HepG2 (cell line): ENCODE measurements at regions not wholly inside any gene's neighbourhood (a gene's known extent, or its start where the extent isn't known, plus 50 kb on each side); places are given as distances from the start of the nearest gene placed in this dataset.
A peak's percentile ranks its signal among the peaks of the same experiment; 100 is the strongest.

Experiments
- ATAC-seq: fragments of 200-7000 bp; cut with Tn5 transposase; 3 replicates; pipeline ENCODE4 v1.9.1; 2020; ENCODE audit warnings: mild to moderate bottlenecking, moderate library complexity
- BruUV-seq: library from RNA; stranded (reverse); fragments of 400-500 nt; replicated peaks from 2 replicates; lab custom pipeline; 2021; lab: Mats Ljungman, UMichigan
- CTCF ChIA-PET: fragments of 300-600 bp; formaldehyde crosslinking; extraction: SDS; loops from one replicate; lab custom pipeline; 2021; ENCODE audit warnings: low total read pairs, inconsistent platforms, low intra/inter-chr PET ratio; lab: Yijun Ruan, JAX
- POLR2A ChIA-PET: fragments of 350-600 bp; sonication (Branson Sonifier 250); formaldehyde crosslinking; loops from one replicate; lab custom pipeline; 2020; ENCODE audit warnings: antibody characterized with exemption, inconsistent platforms; lab: Yijun Ruan, JAX
- DNase-seq: peaks from one replicate; pipeline ENCODE4 v3.0.0-alpha.2; 2015; ENCODE audit warnings: low spot score
- FAIRE-seq: peaks from 3 replicates; lab custom pipeline; 2011; peaks lifted over from hg19 to GRCh38; lab: Jason Lieb, UNC
- H2AFZ ChIP-seq: one replicate; pipeline ENCODE4 v1.6.1; 2011; ENCODE audit warnings: low read length, inconsistent platforms
- H3K27ac ChIP-seq: fragments of 300-600 bp; 3 replicates; pipeline ENCODE4 v1.8.0; 2011; ENCODE audit warnings: mixed run types, mild to moderate bottlenecking, mixed read lengths, low read length, inconsistent platforms; ENCODE audit not compliant: insufficient read depth; ENCODE audit errors: extremely low read length
- H3K27me3 ChIP-seq, 2 experiments: fragments of 200-600 bp in 1 of 2; 2 replicates in 1 of 2; 3 replicates in 1 of 2; pipeline versions ENCODE4 v1.6.0 to v1.8.0; 2011; ENCODE audit warnings: low read length in 2 of 2, mild to moderate bottlenecking in 2 of 2, moderate library complexity in 2 of 2, inconsistent platforms in 1 of 2; ENCODE audit not compliant: insufficient read depth in 2 of 2, control insufficient read depth in 1 of 2
- H3K36me3 ChIP-seq, 2 experiments: fragments of 200-600 bp in 1 of 2; replicated peaks in 1 of 2; 2 replicates in 1 of 2; 3 replicates in 1 of 2; pipeline versions ENCODE4 v1.5.1 to v1.8.0; 2011; ENCODE audit warnings: low read length in 2 of 2, inconsistent platforms in 1 of 2; ENCODE audit not compliant: insufficient read depth in 2 of 2, control insufficient read depth in 1 of 2
- H3K4me1 ChIP-seq: 2 replicates; pipeline ENCODE4 v1.5.1; 2012; ENCODE audit warnings: low read length, inconsistent platforms; ENCODE audit not compliant: insufficient read depth
- H3K4me2 ChIP-seq: 2 replicates; pipeline ENCODE4 v1.6.0; 2011; ENCODE audit warnings: low read depth, low read length, inconsistent platforms
- H3K4me3 ChIP-seq, 3 experiments: fragments of 200-600 bp in 1 of 3; sonication (generic), shearing (Covaris generic) in 1 of 3; replicated peaks in 1 of 3; 2 replicates each; pipeline ENCODE4 v1.5.1; 2011 to 2016; ENCODE audit warnings: low read length in 3 of 3, inconsistent platforms in 2 of 3, low read depth in 2 of 3, mild to moderate bottlenecking in 2 of 3, control low read depth in 1 of 3, mixed read lengths in 1 of 3; ENCODE audit not compliant: insufficient read depth in 1 of 3
- H3K79me2 ChIP-seq: one replicate; pipeline ENCODE4 v1.6.1; 2011; ENCODE audit warnings: low read length, inconsistent platforms; ENCODE audit not compliant: insufficient read depth
- H3K9ac ChIP-seq: 2 replicates; pipeline ENCODE4 v1.6.0; 2011; ENCODE audit warnings: mild to moderate bottlenecking, low read depth, low read length, inconsistent platforms; ENCODE audit not compliant: insufficient read depth
- H3K9me3 ChIP-seq: 2 replicates; pipeline ENCODE4 v1.5.1; 2012; ENCODE audit warnings: mild to moderate bottlenecking, low read length
- H4K20me1 ChIP-seq: 2 replicates; pipeline ENCODE4 v1.6.0; 2011; ENCODE audit warnings: inconsistent platforms, mild to moderate bottlenecking, low read length, moderate library complexity; ENCODE audit not compliant: insufficient read depth
- DBP ChIP-seq: sonication (generic); formaldehyde crosslinking; IDR thresholded peaks from 2 replicates; pipeline ENCODE4 v1.4.0; 2020; ENCODE audit warnings: missing genetic modification reagents; ENCODE audit errors: not compliant biosample characterization
- FLYWCH1 ChIP-seq: sonication (generic); formaldehyde crosslinking; IDR thresholded peaks from 2 replicates; pipeline ENCODE4 v1.8.1; 2023; ENCODE audit warnings: mild to moderate bottlenecking, missing genetic modification reagents
- HNRNPK ChIP-seq: fragments of 200-400 bp; formaldehyde crosslinking; IDR thresholded peaks from 2 replicates; pipeline ENCODE4 v1.6.1; 2018; ENCODE audit warnings: low read length, low read depth, moderate library complexity, mild to moderate bottlenecking; ENCODE audit not compliant: poor library complexity, severe bottlenecking
- RXRB ChIP-seq: IDR thresholded peaks from 2 replicates; pipeline ENCODE4 v1.6.1; 2016; ENCODE audit warnings: borderline replicate concordance, missing genetic modification reagents, missing compliant biosample characterization
- ZBTB1 ChIP-seq: sonication (generic); formaldehyde crosslinking; IDR thresholded peaks from 2 replicates; pipeline ENCODE4 v1.4.0; 2020; ENCODE audit warnings: missing genetic modification reagents, borderline replicate concordance
- ZNF121 ChIP-seq: sonication (generic); formaldehyde crosslinking; IDR thresholded peaks from 2 replicates; pipeline ENCODE4 v1.5.0; 2020; ENCODE audit warnings: mild to moderate bottlenecking, missing genetic modification reagents
- ZNF460 ChIP-seq: sonication (generic); formaldehyde crosslinking; IDR thresholded peaks from 2 replicates; pipeline ENCODE4 v1.5.1; 2020; ENCODE audit warnings: missing genetic modification reagents, mild to moderate bottlenecking, borderline replicate concordance
- ZNF556 ChIP-seq: sonication (generic); formaldehyde crosslinking; IDR thresholded peaks from 2 replicates; pipeline ENCODE4 v1.4.0; 2020; ENCODE audit warnings: mild to moderate bottlenecking, missing genetic modification reagents, borderline replicate concordance
- ZNF562 ChIP-seq: sonication (generic); formaldehyde crosslinking; IDR thresholded peaks from 2 replicates; pipeline ENCODE4 v1.8.0; 2022; ENCODE audit warnings: missing genetic modification reagents, borderline replicate concordance
- ZNF670 ChIP-seq: sonication (generic); formaldehyde crosslinking; IDR thresholded peaks from 2 replicates; pipeline ENCODE4 v1.8.0; 2022; ENCODE audit warnings: mild to moderate bottlenecking, missing genetic modification reagents, borderline replicate concordance
- WGBS: methylation state at CpG from one replicate; pipeline ENCODE4 v1.1.6; 2017; ENCODE audit warnings: low lambda C conversion rate; 5-methylcytosine and 5-hydroxymethylcytosine counted together
- in situ Hi-C: cut with HindIII; loops from 2 replicates; pipeline ENCODE4 v1.10.0; 2017; ENCODE audit warnings: low pct_unique_long_range_greater_than_20kb; ENCODE audit not compliant: extremely low pct_ligation_motif_present
- intact Hi-C: fragments of 100-400 bp; cut with micrococcal nuclease; formaldehyde crosslinking; loops from one replicate; pipeline ENCODE4 v1.10.0; 2022; ENCODE audit not compliant: unreplicated experiment
- TF ChIP-seq, protein P1 (sequence below): sonication (generic); formaldehyde crosslinking; IDR thresholded peaks from 2 replicates; pipeline ENCODE4 v1.4.0; 2020; ENCODE audit warnings: missing genetic modification reagents, mild to moderate bottlenecking, borderline replicate concordance

- ChIA-PET CTCF (no interaction called here), POLR2A (no interaction called here)
- intact Hi-C loops (no loop called here), in situ Hi-C loops (no loop called here)
- Histone ChIP-seq H3K4me2 (no peak overlapping the region), H3K27ac (no peak overlapping the region), H3K79me2 (no peaks in the 10 kb centered on the region), H3K4me1 (no peaks in the 10 kb centered on the region), H4K20me1 (no peaks in the 10 kb centered on the region), H3K27me3 (no peaks in the 10 kb centered on the region), H3K9ac (no peak overlapping the region), H3K9me3 (peaks cover 6% of the 10 kb centered on the region; the same call in 1 of the 2 replicates), H3K4me3 (no peak overlapping the region), H2AFZ (no peak overlapping the region), H3K36me3 (no peaks in the 10 kb centered on the region)
- ATAC-seq (no peak), FAIRE-seq (no peak), DNase-seq (no peak)
- no TSS peak for BruUV-seq
- 19% methylated on average over 4 of the region's 4 CpGs for WGBS
- TF ChIP-seq ZNF670 (CRISPR knock-in tag) (no peak), RXRB (CRISPR knock-in tag) (no peak), ZNF121 (CRISPR knock-in tag) (no peak), HNRNPK (peak; percentile 26), FLYWCH1 (no peak), ZNF556 (CRISPR knock-in tag) (no peak), ZNF562 (CRISPR knock-in tag) (no peak), ZNF460 (CRISPR knock-in tag) (no peak)
Observed at GRCh38 chr2:180406687-180407086, 399.6 kb upstream of the CWC22 start.

DNA sequence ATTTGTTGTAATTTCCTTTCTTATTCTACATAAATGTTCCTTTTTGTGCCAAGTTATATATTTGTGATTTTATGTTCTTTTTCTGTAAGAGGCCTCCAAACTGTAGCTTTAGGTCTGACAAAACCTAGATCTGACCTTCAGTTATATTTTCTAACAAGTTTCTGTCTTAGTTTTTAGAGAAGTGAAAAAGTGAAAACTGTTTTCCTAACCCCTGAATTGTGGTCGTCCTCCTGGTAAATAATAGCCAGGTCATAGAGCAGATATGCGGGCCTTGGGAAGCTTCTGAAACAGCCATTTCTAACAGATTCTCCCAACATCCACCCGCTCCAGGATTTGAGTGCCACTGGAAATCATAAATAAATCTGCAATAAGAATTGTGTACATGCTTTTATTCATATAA, 398.4 kb upstream of the CWC22 start:
- in situ Hi-C loops: no loop called here
- no peak overlapping the region for H2AFZ ChIP-seq
- no peaks in the 10 kb centered on the region for H4K20me1 ChIP-seq
- H3K4me2 ChIP-seq: no peak overlapping the region
- CTCF ChIA-PET: no interaction called here
- no peaks in the 10 kb centered on the region for H3K79me2 ChIP-seq
- no peaks in the 10 kb centered on the region for H3K4me1 ChIP-seq
- no peaks in the 10 kb centered on the region for H3K36me3 ChIP-seq
- ATAC-seq (no peak), FAIRE-seq (no peak), DNase-seq (no peak)
- H3K4me3 ChIP-seq: no peak overlapping the region
- no peak overlapping the region for H3K9ac ChIP-seq
- 33% methylated on average over 3 of the region's 3 CpGs for WGBS
- H3K27me3 ChIP-seq: no peaks in the 10 kb centered on the region
- POLR2A ChIA-PET: no interaction called here
- no TSS peak for BruUV-seq
- peaks cover 13% of the 10 kb centered on the region for H3K9me3 ChIP-seq
- no peak overlapping the region for H3K27ac ChIP-seq
- intact Hi-C loops: no loop called here
- no peak for TF ChIP-seq ZBTB1 (CRISPR knock-in tag)
- no peak for TF ChIP-seq DBP (CRISPR knock-in tag)
- no peak for TF ChIP-seq ZNF460 (CRISPR knock-in tag)
- TF ChIP-seq, protein P1, sequence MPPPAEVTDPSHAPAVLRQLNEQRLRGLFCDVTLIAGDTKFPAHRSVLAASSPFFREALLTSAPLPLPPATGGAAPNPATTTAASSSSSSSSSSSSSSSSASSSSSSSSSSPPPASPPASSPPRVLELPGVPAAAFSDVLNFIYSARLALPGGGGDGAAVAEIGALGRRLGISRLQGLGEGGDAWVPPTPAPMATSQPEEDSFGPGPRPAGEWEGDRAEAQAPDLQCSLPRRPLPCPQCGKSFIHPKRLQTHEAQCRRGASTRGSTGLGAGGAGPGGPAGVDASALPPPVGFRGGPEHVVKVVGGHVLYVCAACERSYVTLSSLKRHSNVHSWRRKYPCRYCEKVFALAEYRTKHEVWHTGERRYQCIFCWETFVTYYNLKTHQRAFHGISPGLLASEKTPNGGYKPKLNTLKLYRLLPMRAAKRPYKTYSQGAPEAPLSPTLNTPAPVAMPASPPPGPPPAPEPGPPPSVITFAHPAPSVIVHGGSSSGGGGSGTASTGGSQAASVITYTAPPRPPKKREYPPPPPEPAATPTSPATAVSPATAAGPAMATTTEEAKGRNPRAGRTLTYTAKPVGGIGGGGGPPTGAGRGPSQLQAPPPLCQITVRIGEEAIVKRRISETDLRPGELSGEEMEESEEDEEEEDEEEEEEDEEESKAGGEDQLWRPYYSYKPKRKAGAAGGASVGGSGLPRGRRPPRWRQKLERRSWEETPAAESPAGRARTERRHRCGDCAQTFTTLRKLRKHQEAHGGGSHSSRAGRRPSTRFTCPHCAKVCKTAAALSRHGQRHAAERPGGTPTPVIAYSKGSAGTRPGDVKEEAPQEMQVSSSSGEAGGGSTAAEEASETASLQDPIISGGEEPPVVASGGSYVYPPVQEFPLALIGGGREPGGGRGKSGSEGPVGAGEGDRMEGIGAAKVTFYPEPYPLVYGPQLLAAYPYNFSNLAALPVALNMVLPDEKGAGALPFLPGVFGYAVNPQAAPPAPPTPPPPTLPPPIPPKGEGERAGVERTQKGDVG (CRISPR knock-in tag): no peak
